ENCODE measurements at regions not wholly inside any gene's neighbourhood (a gene's known extent, or its start where the extent isn't known, plus 50 kb on each side); places are given as distances from the start of the nearest gene placed in this dataset.

DNA sequence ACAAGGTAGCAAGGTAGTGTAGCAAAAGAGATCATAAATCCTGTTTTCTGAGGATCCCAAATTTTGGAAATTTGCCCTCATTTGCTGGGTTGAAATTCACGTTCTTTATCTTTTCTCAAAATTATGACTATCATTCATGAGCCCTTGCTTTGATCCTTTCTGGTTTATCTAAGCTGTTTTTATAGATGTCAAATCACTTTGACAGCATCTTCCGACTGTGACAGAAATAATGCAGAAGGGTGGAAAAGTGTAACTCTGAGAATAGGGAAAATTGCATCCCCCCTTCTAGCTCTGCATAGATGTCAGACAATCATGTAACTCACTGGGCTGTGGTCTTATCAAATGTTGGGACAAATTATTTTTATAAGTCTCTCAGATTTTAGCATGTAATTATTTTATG, 550.1 kb downstream of the OMA1 start:
- Mint-ChIP-seq H3K4me3 (no peak overlapping the region), H3K27me3 (peaks cover 6% of the 10 kb centered on the region), H3K36me3 (ENCODE audit: low read depth) (no peaks in the 10 kb centered on the region), H3K9me3 (peaks cover 6% of the 10 kb centered on the region), H3K4me1 (no peaks in the 10 kb centered on the region), H3K27ac (no peak overlapping the region)
- no peak for ATAC-seq (ENCODE audit: low read depth)
- no peak for DNase-seq
- TF ChIP-seq, protein P1, sequence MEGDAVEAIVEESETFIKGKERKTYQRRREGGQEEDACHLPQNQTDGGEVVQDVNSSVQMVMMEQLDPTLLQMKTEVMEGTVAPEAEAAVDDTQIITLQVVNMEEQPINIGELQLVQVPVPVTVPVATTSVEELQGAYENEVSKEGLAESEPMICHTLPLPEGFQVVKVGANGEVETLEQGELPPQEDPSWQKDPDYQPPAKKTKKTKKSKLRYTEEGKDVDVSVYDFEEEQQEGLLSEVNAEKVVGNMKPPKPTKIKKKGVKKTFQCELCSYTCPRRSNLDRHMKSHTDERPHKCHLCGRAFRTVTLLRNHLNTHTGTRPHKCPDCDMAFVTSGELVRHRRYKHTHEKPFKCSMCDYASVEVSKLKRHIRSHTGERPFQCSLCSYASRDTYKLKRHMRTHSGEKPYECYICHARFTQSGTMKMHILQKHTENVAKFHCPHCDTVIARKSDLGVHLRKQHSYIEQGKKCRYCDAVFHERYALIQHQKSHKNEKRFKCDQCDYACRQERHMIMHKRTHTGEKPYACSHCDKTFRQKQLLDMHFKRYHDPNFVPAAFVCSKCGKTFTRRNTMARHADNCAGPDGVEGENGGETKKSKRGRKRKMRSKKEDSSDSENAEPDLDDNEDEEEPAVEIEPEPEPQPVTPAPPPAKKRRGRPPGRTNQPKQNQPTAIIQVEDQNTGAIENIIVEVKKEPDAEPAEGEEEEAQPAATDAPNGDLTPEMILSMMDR (IDR thresholded peaks at IDR 0.05): no peak
- intact Hi-C loops (cut with micrococcal nuclease): no loop called here
- POLR2A ChIA-PET: no interaction called here
- CTCF ChIA-PET: no interaction called here

DNA sequence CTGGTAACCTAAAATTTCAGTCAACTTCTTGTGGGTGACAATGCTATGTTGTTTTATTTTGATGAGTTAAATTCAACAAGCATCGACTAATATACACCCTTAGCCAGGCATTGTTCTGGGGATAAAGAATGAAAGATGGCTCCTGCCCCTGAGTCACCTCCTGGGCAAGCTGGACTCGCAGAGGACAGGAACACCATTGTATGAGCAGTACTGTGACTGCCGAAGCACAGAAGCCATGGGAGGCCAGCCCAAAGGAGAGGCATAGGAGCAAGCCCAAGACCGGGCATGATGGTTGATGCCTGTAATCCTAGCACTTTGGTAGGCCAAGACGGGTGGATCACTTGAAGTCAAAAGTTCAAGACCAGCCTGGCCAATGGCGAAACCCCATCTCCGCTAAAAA, 555.2 kb downstream of the OMA1 start:
- no peak for DNase-seq
- intact Hi-C loops (cut with micrococcal nuclease): no loop called here
- H3K36me3 Mint-ChIP-seq (ENCODE audit: low read depth): no peaks in the 10 kb centered on the region
- H3K4me1 Mint-ChIP-seq: peaks cover 5% of the 10 kb centered on the region
- H3K27ac Mint-ChIP-seq: no peak overlapping the region
- TF ChIP-seq, protein P1 (IDR thresholded peaks at IDR 0.05): no peak
- peaks cover 4% of the 10 kb centered on the region for H3K27me3 Mint-ChIP-seq
- POLR2A ChIA-PET: no interaction called here
- peaks cover 1% of the 10 kb centered on the region for H3K9me3 Mint-ChIP-seq
- CTCF ChIA-PET: no interaction called here
- ATAC-seq (ENCODE audit: low read depth): no peak
- no peak overlapping the region for H3K4me3 Mint-ChIP-seq

DNA sequence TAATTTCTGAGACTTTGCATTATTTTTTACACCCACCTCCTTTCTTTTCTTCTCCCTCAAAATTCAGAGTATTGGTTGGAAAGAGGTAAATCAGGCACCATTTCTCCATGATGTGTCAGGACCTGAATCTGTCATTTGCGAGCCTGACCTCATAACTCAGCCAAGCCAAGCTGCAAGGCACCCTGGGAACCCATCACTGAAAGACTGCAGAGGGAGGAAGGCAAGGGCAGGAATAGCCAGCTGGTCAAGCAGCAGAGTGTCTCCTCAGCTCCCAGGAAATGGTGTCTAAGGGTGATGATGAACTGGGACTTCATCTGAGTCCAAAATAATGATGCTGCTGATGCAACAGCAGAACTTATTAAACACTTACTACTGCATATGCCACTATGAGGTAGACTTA, 556.6 kb downstream of the OMA1 start:
- no peak overlapping the region for H3K4me3 Mint-ChIP-seq
- DNase-seq (no peak), ATAC-seq (ENCODE audit: low read depth) (no peak)
- CTCF ChIA-PET: no interaction called here
- peaks cover 4% of the 10 kb centered on the region for H3K27me3 Mint-ChIP-seq
- no peak overlapping the region for H3K27ac Mint-ChIP-seq
- TF ChIP-seq, protein P1 (IDR thresholded peaks at IDR 0.05): no peak
- H3K4me1 Mint-ChIP-seq: peaks cover 10% of the 10 kb centered on the region
- POLR2A ChIA-PET: no interaction called here
- intact Hi-C loops (cut with micrococcal nuclease): no loop called here
- no peaks in the 10 kb centered on the region for H3K36me3 Mint-ChIP-seq (ENCODE audit: low read depth)
- no peaks in the 10 kb centered on the region for H3K9me3 Mint-ChIP-seq

DNA sequence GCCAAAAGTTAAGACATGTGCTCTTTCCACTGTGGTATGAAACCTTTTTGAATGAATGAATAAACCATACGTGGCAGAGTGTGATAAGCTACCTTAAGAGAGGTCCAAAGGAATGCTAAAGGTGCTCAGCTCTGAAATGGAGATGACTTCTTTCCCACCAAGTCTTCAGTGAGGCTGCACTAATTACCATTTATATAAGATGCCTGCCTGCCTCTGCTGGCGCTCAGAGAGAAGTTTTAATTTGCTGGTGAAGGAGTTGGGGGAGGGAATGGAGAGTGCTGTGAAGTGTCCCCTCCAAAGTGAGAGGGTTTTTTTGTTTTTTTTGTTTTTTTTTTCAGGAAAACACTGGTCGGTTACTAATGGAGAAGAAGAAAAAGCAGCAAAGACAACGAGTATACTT, 559.0 kb downstream of the OMA1 start:
- no peaks in the 10 kb centered on the region for H3K36me3 Mint-ChIP-seq (ENCODE audit: low read depth)
- H3K4me1 Mint-ChIP-seq: peaks cover 10% of the 10 kb centered on the region
- peaks cover 7% of the 10 kb centered on the region for H3K27me3 Mint-ChIP-seq
- DNase-seq (no peak), ATAC-seq (ENCODE audit: low read depth) (no peak)
- H3K27ac Mint-ChIP-seq: no peak overlapping the region
- ChIA-PET POLR2A (no interaction called here), CTCF (no interaction called here)
- intact Hi-C loops (cut with micrococcal nuclease): no loop called here
- TF ChIP-seq, protein P1 (IDR thresholded peaks at IDR 0.05): no peak
- no peaks in the 10 kb centered on the region for H3K9me3 Mint-ChIP-seq
- H3K4me3 Mint-ChIP-seq: no peak overlapping the region

DNA sequence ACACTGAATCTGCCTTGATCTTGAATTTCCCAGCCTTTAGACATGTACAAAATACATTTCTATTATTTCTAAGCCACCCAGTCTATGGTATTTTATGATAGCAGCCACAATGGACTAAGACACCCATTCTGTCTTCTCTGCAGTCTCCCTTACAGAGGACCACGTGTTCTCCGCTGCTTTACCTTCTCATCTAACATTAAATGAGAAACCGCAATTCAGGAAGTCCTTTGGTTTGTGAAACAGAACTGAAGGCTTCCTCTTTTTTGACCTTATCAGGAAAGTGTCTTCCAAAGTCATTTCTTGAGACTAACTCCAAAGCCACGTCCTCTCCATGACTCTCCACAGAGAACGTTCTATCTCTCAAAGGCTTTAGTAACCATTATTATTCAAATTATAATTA, 560.1 kb downstream of the OMA1 start:
- Mint-ChIP-seq H3K27me3 (peaks cover 7% of the 10 kb centered on the region), H3K9me3 (no peaks in the 10 kb centered on the region), H3K36me3 (ENCODE audit: low read depth) (no peaks in the 10 kb centered on the region), H3K4me3 (no peak overlapping the region), H3K4me1 (peaks cover 10% of the 10 kb centered on the region), H3K27ac (no peak overlapping the region)
- DNase-seq (no peak), ATAC-seq (ENCODE audit: low read depth) (no peak)
- intact Hi-C loops (cut with micrococcal nuclease): no loop called here
- TF ChIP-seq, protein P1 (IDR thresholded peaks at IDR 0.05): no peak
- POLR2A ChIA-PET: no interaction called here
- CTCF ChIA-PET: no interaction called here
